Ovary (tissue), 3 donors: ENCODE measurements at regions not wholly inside any gene's neighbourhood (a gene's known extent, or its start where the extent isn't known, plus 50 kb on each side); places are given as distances from the start of the nearest gene placed in this dataset.

Experiments
- CTCF ChIP-seq, 3 donors: fragments of 450-650 bp in 2 of 3; fragments of 200-600 bp in 1 of 3; IDR thresholded peaks; one replicate each; pipeline versions ENCODE4 v1.5.1 to v1.8.0; 2016 to 2022; ENCODE audit warnings: antibody characterized with exemption in 3 of 3, mild to moderate bottlenecking in 1 of 3
- POLR2A ChIP-seq: fragments of 450-650 bp; IDR thresholded peaks from one replicate; pipeline ENCODE4 v1.6.1; 2017; ENCODE audit warnings: antibody characterized with exemption, mild to moderate bottlenecking, moderate library complexity
- donor health status: DM: no; HTN: no; CAD: no.

GRCh38 chr5:8523501-8523900, 654.6 kb downstream of the MTRR start:
- no peak for TF ChIP-seq CTCF (IDR thresholded peaks at IDR 0.05)
- no peak for TF ChIP-seq POLR2A
